ENCODE measurements at regions not wholly inside any gene's neighbourhood (a gene's known extent, or its start where the extent isn't known, plus 50 kb on each side); places are given as distances from the start of the nearest gene placed in this dataset.

DNA sequence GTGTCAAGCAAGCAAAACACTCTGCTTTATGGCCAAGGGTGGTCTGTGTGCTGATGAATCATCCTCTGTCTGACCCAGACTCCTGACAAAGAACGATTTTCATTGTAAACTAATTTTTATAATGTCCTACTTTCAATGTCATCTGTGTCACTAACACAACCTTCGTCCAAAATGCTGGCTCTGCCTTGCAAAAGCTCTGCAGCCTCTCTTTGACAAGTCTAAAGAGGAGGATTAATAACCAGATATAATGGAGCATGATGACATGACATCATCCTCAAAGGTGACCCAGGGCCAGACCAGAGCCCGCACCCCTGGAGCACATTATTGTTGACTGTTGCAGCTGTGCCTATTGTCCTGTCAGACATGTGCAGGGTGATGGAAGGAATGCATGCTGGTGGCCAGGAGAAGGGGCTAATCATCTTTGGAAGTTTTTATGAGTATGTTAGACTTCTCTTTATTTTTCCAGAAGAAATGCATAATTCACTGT is 589.4 kb downstream of the NR2F1-AS1 start:
- intact Hi-C loops (cut with DNase I, micrococcal nuclease): no loop called here
- no peaks in the 10 kb centered on the region for H3K36me3 ChIP-seq (ENCODE audit: low read depth)
- H3K9me3 ChIP-seq: no peaks in the 10 kb centered on the region
- no peak overlapping the region for H3K4me3 ChIP-seq
- no peaks in the 10 kb centered on the region for H3K4me1 ChIP-seq (ENCODE audit: low read depth)
- TF ChIP-seq, protein P1, sequence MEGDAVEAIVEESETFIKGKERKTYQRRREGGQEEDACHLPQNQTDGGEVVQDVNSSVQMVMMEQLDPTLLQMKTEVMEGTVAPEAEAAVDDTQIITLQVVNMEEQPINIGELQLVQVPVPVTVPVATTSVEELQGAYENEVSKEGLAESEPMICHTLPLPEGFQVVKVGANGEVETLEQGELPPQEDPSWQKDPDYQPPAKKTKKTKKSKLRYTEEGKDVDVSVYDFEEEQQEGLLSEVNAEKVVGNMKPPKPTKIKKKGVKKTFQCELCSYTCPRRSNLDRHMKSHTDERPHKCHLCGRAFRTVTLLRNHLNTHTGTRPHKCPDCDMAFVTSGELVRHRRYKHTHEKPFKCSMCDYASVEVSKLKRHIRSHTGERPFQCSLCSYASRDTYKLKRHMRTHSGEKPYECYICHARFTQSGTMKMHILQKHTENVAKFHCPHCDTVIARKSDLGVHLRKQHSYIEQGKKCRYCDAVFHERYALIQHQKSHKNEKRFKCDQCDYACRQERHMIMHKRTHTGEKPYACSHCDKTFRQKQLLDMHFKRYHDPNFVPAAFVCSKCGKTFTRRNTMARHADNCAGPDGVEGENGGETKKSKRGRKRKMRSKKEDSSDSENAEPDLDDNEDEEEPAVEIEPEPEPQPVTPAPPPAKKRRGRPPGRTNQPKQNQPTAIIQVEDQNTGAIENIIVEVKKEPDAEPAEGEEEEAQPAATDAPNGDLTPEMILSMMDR (IDR thresholded peaks at IDR 0.05): no peak
- DNase-seq: no peak
- ATAC-seq: no peak

DNA sequence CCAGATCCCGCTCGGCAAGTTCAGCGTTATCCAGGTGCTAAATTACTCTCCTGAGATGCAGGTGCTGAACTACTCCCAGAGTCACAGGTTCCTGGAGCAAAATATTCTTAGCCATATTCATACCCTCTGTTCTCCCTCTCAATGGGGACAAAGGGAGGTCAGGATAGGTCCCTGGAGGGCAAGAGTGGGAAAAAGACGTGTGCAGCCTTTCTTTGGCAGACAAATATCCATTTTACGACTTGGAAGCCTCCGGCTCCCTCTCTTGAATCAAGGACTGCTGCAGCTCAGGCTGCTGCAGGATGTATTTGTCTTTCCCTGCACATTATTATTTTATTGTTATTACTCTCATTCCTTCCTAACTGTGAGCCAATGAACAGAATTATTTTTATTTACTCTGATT is 590.2 kb downstream of the NR2F1-AS1 start:
- no peaks in the 10 kb centered on the region for H3K36me3 ChIP-seq (ENCODE audit: low read depth)
- intact Hi-C loops (cut with DNase I, micrococcal nuclease): no loop called here
- H3K4me3 ChIP-seq: no peak overlapping the region
- no peak for ATAC-seq
- TF ChIP-seq, protein P1 (IDR thresholded peaks at IDR 0.05): no peak
- H3K4me1 ChIP-seq (ENCODE audit: low read depth): no peaks in the 10 kb centered on the region
- H3K9me3 ChIP-seq: no peaks in the 10 kb centered on the region
- DNase-seq: no peak

DNA sequence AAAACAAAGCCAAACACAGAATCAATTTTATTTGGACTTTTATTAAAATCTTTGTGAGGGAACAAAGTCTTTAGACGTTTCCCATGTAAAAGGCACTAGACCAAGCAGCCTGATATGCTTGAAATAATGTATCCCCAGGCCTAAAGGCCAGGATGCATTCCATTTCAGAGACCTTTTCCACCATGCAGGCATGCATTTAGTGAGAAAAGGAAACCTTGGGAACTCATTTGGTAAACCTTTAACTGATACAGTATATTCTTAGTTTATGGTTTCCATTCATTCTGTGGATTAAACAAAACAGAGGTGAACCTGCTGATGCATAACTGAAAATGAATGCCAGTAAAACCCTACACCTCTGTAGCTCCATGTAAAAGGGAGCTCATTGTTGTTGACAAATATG is 600.0 kb downstream of the NR2F1-AS1 start:
- Histone ChIP-seq H3K9me3 (no peaks in the 10 kb centered on the region), H3K36me3 (ENCODE audit: low read depth) (no peaks in the 10 kb centered on the region), H3K4me1 (ENCODE audit: low read depth) (no peaks in the 10 kb centered on the region), H3K4me3 (no peak overlapping the region)
- intact Hi-C loops (cut with DNase I, micrococcal nuclease): no loop called here
- ATAC-seq (no peak), DNase-seq (no peak)
- TF ChIP-seq, protein P1 (IDR thresholded peaks at IDR 0.05): no peak

DNA sequence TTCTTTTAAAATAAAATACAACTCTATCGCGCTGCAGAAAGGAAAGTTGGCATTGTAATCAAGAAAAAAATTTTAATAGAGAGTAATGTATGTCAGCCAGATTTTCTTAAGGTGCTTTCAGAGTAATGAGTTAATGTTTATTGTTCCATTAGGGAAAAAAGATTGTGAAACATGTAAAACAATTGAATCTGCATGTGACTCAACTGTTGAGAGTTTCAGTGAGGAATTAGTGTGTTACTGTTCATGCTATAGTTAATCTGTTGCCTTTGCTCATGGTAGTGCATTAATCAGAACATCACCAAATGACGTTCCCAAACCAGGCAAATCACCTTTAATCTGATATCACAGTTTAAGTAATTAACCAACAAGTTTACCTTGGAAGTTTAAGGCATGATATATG is 600.5 kb downstream of the NR2F1-AS1 start:
- Histone ChIP-seq H3K4me3 (no peak overlapping the region), H3K36me3 (ENCODE audit: low read depth) (no peaks in the 10 kb centered on the region), H3K4me1 (ENCODE audit: low read depth) (no peaks in the 10 kb centered on the region), H3K9me3 (no peaks in the 10 kb centered on the region)
- intact Hi-C loops (cut with DNase I, micrococcal nuclease): no loop called here
- ATAC-seq (no peak), DNase-seq (no peak)
- TF ChIP-seq, protein P1 (IDR thresholded peaks at IDR 0.05): no peak

DNA sequence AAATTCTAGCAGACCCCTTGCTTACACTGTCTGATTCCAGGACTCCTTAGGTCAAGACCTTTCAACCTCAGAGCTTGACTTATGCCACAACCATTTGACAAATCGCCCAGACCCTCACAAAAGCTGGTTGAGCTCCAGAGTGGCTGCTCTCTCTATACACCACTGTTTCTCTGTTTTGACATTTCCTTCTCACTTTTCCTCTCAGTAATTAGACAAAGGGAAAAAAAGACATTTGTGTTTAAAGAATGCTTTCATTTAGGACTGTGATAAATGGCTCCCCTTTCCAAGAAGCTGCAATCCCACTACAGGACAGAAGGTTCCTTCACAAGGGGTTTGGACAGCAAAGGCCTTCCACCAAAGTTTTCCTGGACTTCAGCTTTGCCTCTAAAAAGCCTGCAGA is 601.3 kb downstream of the NR2F1-AS1 start:
- H3K4me3 ChIP-seq: no peak overlapping the region
- no peaks in the 10 kb centered on the region for H3K4me1 ChIP-seq (ENCODE audit: low read depth)
- no peak for DNase-seq
- TF ChIP-seq, protein P1 (IDR thresholded peaks at IDR 0.05): no peak
- ATAC-seq: no peak
- no peaks in the 10 kb centered on the region for H3K9me3 ChIP-seq
- no peaks in the 10 kb centered on the region for H3K36me3 ChIP-seq (ENCODE audit: low read depth)
- intact Hi-C loops (cut with DNase I, micrococcal nuclease): no loop called here

All from mucosa of descending colon (tissue), 3 donors.